Caco-2 (cell line): ENCODE measurements at regions not wholly inside any gene's neighbourhood (a gene's known extent, or its start where the extent isn't known, plus 50 kb on each side); places are given as distances from the start of the nearest gene placed in this dataset.

ENCODE experiments used
- BruUV-seq: library from RNA; stranded (reverse); fragments of 400-500 nt; replicated peaks from 2 replicates; lab custom pipeline; 2021; lab: Mats Ljungman, UMichigan
- CTCF ChIA-PET: fragments of 300-600 bp; sonication (Branson Sonifier 250); formaldehyde crosslinking; loops from one replicate; lab custom pipeline; 2022; ENCODE audit warnings: antibody characterized with exemption; lab: Charles Lee
- POLR2A ChIA-PET: fragments of 300-600 bp; sonication (Branson Sonifier 250); formaldehyde crosslinking; loops from one replicate; lab custom pipeline; 2022; ENCODE audit warnings: antibody characterized with exemption; lab: Charles Lee
- DNase-seq, 2 experiments: peaks; one replicate each; pipeline versions ENCODE4 v3.0.0 to v3.0.0-alpha.2; 2020 to 2022
- H3K27me3 ChIP-seq: replicated peaks from 2 replicates; pipeline ENCODE4 v1.6.0; 2011; ENCODE audit warnings: low read length; ENCODE audit not compliant: control insufficient read depth, insufficient read depth
- H3K36me3 ChIP-seq: 2 replicates; pipeline ENCODE4 v1.5.1; 2011; ENCODE audit warnings: low read length; ENCODE audit not compliant: control insufficient read depth, insufficient read depth
- H3K4me1 ChIP-seq: fragments of 250-450 bp; sonication (Bioruptor Pico); 2 replicates; pipeline ENCODE4 v1.5.1; 2020; ENCODE audit warnings: mild to moderate bottlenecking
- H3K4me3 ChIP-seq: 2 replicates; pipeline ENCODE4 v1.5.1; 2011; ENCODE audit warnings: low read depth, mild to moderate bottlenecking, control low read depth, low read length
- H3K9me3 ChIP-seq: fragments of 250-450 bp; sonication (Bioruptor Pico); 2 replicates; pipeline ENCODE4 v1.5.1; 2020; ENCODE audit warnings: mild to moderate bottlenecking, moderate library complexity
- H3K27ac Mint-ChIP-seq: one replicate; pipeline ENCODE4 v1.8.0; 2022; ENCODE audit warnings: mixed read lengths; ENCODE audit not compliant: unreplicated experiment
- H3K27me3 Mint-ChIP-seq: one replicate; pipeline ENCODE4 v1.8.0; 2022; ENCODE audit warnings: mixed read lengths; ENCODE audit not compliant: insufficient read depth, unreplicated experiment
- H3K36me3 Mint-ChIP-seq: one replicate; pipeline ENCODE4 v1.8.0; 2022; ENCODE audit warnings: mild to moderate bottlenecking, mixed read lengths; ENCODE audit not compliant: insufficient read depth, unreplicated experiment
- H3K4me1 Mint-ChIP-seq: one replicate; pipeline ENCODE4 v1.8.0; 2022; ENCODE audit warnings: low read depth, mixed read lengths; ENCODE audit not compliant: unreplicated experiment
- H3K4me3 Mint-ChIP-seq: one replicate; pipeline ENCODE4 v1.8.0; 2022; ENCODE audit warnings: mild to moderate bottlenecking, moderate library complexity, mixed read lengths; ENCODE audit not compliant: unreplicated experiment
- H3K9me3 Mint-ChIP-seq: one replicate; pipeline ENCODE4 v1.8.0; 2022; ENCODE audit warnings: mixed read lengths; ENCODE audit not compliant: unreplicated experiment
- intact Hi-C: fragments of 100-400 bp; cut with micrococcal nuclease; formaldehyde crosslinking; loops from one replicate; pipeline ENCODE4 v1.10.0; 2022; ENCODE audit not compliant: unreplicated experiment
- TF ChIP-seq, protein P1 (sequence below), 2 experiments: fragments of 200-600 bp in 1 of 2; IDR thresholded peaks; 1 replicate in 1 of 2; 2 replicates in 1 of 2; pipeline versions ENCODE4 v1.5.1 to v1.8.0; 2011 to 2022; ENCODE audit warnings: antibody characterized with exemption in 1 of 2, control low read depth in 1 of 2, inconsistent platforms in 1 of 2, low read depth in 1 of 2, low read length in 1 of 2, mild to moderate bottlenecking in 1 of 2, moderate library complexity in 1 of 2; ENCODE audit not compliant: insufficient read depth in 1 of 2, severe bottlenecking in 1 of 2, unreplicated experiment in 1 of 2

DNA sequence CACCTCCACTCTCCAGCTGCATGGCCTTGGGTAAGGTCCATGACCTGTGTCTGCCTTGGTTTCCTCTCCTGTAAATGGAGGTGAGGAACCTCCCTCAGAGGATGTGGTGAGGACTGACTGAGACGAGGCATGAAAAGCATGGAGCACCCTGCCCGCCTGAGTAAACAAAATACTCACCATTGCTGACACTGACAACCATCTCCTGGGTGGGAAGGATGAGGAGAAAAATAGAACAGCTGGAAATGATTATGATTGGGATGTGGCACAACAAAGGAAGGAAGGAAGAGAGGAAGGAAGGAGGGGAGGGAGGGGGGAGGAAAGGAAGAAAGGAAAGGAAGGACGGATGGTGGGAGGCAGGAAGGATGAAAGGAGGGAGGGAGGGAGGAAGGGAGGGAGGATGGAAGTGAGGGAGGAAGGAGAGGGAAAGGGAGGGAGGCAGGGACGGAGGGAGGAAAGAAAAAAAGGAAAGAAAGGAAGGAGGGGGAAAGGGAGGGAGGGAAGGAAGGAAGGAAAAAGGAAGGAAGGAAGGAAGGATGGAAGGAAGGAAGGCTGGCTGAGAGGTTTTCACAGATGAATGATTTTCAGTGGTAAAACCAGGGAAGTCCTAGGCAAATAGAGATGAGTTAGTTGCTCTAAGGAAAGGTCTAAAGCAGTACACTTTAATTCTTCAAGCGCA is 276.5 kb upstream of the XYLT1 start:
- no TSS peak for BruUV-seq
- Histone ChIP-seq H3K4me3 (no peak overlapping the region), H3K9me3 (no peaks in the 10 kb centered on the region), H3K27me3 (no peaks in the 10 kb centered on the region), H3K36me3 (no peaks in the 10 kb centered on the region), H3K4me1 (no peaks in the 10 kb centered on the region)
- TF ChIP-seq, protein P1, sequence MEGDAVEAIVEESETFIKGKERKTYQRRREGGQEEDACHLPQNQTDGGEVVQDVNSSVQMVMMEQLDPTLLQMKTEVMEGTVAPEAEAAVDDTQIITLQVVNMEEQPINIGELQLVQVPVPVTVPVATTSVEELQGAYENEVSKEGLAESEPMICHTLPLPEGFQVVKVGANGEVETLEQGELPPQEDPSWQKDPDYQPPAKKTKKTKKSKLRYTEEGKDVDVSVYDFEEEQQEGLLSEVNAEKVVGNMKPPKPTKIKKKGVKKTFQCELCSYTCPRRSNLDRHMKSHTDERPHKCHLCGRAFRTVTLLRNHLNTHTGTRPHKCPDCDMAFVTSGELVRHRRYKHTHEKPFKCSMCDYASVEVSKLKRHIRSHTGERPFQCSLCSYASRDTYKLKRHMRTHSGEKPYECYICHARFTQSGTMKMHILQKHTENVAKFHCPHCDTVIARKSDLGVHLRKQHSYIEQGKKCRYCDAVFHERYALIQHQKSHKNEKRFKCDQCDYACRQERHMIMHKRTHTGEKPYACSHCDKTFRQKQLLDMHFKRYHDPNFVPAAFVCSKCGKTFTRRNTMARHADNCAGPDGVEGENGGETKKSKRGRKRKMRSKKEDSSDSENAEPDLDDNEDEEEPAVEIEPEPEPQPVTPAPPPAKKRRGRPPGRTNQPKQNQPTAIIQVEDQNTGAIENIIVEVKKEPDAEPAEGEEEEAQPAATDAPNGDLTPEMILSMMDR (IDR thresholded peaks at IDR 0.05; ENCODE audit: insufficient read depth in 1 of 2, low read depth in 1 of 2, low read length in 1 of 2, severe bottlenecking in 1 of 2, unreplicated experiment in 1 of 2) = no peak
- peaks cover 5% of the 10 kb centered on the region for H3K27me3 Mint-ChIP-seq
- DNase-seq = no peak
- H3K9me3 Mint-ChIP-seq = no peaks in the 10 kb centered on the region
- H3K36me3 Mint-ChIP-seq = no peaks in the 10 kb centered on the region
- no peak overlapping the region for H3K4me3 Mint-ChIP-seq
- CTCF ChIA-PET = no interaction called here
- H3K27ac Mint-ChIP-seq = no peak overlapping the region
- no peaks in the 10 kb centered on the region for H3K4me1 Mint-ChIP-seq
- POLR2A ChIA-PET = no interaction called here
- intact Hi-C loops = no loop called here

DNA sequence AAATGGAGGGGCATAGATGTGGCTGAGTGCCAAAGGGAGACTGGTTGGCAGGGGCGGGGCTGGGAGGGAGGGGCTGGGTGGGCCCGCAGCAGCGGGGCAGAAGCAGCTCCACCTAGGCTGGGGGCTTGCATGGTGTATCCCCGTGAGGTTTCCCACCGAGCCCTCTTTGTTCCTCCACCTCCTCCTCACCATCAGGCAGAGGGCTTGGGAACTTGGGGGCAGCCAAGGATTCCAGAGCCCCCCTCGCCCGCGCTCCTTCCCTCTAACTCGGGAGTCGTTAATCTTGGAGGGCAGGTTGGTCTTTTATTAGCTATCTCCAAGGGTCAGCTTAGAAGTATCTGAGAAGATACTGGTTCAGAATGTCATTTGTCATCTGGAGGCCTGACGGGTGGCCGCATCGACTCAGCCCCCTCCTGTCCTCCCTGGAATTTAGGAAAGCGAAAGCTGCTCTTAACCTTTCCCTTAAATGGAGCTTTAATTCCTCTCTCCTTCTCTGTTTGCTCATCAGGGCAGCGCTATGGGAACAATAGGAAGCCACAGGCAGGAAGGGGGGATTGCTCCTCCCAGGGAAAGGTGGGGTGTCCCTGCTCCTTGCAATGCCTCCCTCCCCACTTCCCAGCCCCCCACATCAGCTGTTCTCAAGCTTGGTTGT is 274.3 kb upstream of the XYLT1 start:
- Histone ChIP-seq H3K36me3 (no peaks in the 10 kb centered on the region), H3K4me3 (no peak overlapping the region), H3K9me3 (no peaks in the 10 kb centered on the region), H3K4me1 (no peaks in the 10 kb centered on the region), H3K27me3 (no peaks in the 10 kb centered on the region)
- intact Hi-C loops = no loop called here
- ChIA-PET POLR2A (no interaction called here), CTCF (interaction anchor here (0.6 kb wide), 1 partner anchor 179 kb away, joined by 3 read pairs; no protein-coding TSS in a partner anchor)
- DNase-seq = no peak
- Mint-ChIP-seq H3K4me1 (no peaks in the 10 kb centered on the region), H3K9me3 (no peaks in the 10 kb centered on the region), H3K27ac (no peak overlapping the region), H3K27me3 (peaks cover 7% of the 10 kb centered on the region), H3K36me3 (no peaks in the 10 kb centered on the region), H3K4me3 (no peak overlapping the region)
- TF ChIP-seq, protein P1 (IDR thresholded peaks at IDR 0.05; ENCODE audit: insufficient read depth in 1 of 2, low read depth in 1 of 2, low read length in 1 of 2, severe bottlenecking in 1 of 2, unreplicated experiment in 1 of 2) = no peak
- BruUV-seq = no TSS peak

DNA sequence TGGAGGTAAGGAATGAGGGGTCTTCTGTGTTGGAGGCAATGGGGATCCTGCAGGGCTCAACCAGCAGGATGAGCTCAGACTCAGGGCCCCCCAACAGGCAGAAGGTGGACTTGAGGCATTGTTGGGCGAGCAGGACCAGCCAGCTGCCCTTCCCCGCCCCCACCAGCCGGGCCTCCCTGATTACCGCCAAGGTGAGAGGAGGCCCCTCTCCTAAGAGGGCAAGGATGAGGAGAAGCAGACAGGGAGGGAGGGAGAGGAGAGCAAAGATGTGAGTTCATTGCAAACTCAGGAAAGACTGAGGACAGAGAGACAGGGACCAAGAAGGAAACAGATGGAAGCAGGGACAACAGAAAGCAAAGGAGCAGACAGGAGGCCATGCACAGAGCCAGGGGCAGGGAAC is 272.8 kb upstream of the XYLT1 start:
- TF ChIP-seq, protein P1 (IDR thresholded peaks at IDR 0.05; ENCODE audit: insufficient read depth in 1 of 2, low read depth in 1 of 2, low read length in 1 of 2, severe bottlenecking in 1 of 2, unreplicated experiment in 1 of 2) = no peak
- H3K4me1 Mint-ChIP-seq = no peaks in the 10 kb centered on the region
- Histone ChIP-seq H3K4me3 (no peak overlapping the region), H3K4me1 (no peaks in the 10 kb centered on the region), H3K9me3 (no peaks in the 10 kb centered on the region), H3K36me3 (no peaks in the 10 kb centered on the region), H3K27me3 (no peaks in the 10 kb centered on the region)
- POLR2A ChIA-PET = no interaction called here
- H3K4me3 Mint-ChIP-seq = no peak overlapping the region
- no peaks in the 10 kb centered on the region for H3K36me3 Mint-ChIP-seq
- intact Hi-C loops = no loop called here
- no TSS peak for BruUV-seq
- H3K27me3 Mint-ChIP-seq = peaks cover 6% of the 10 kb centered on the region
- no peak for DNase-seq
- CTCF ChIA-PET = no interaction called here
- no peaks in the 10 kb centered on the region for H3K9me3 Mint-ChIP-seq
- H3K27ac Mint-ChIP-seq = no peak overlapping the region
